NOMO-1 treated with dmso at 0.1 percent for 144 hours (cell line): ENCODE measurements at regions not wholly inside any gene's neighbourhood (a gene's known extent, or its start where the extent isn't known, plus 50 kb on each side); places are given as distances from the start of the nearest gene placed in this dataset.

ENCODE experiments used
- DNase-seq: peaks from one replicate; lab custom pipeline; 2025; ENCODE audit not compliant: unreplicated experiment; lab: John Stamatoyannopoulos, UW

DNA sequence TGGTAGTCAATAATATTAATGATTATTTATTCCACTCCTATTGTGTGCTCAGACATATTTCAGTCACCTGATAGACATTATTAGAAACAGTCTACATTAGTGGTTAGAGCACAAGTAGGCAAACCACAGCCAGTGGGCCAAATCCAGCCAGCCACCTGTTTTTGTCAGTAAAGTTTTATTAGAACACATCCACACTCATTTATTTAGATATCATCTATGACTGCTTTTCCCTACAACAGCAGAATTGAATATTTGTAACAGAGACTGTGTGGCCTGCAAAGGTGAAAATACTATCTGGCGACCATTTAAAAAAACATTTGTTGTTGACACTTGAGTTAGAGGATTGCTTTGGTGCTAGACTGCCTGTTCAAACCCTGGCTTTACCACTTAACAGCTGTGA, 220.0 kb upstream of the ZFP64 start:
- DNase-seq: no peak

DNA sequence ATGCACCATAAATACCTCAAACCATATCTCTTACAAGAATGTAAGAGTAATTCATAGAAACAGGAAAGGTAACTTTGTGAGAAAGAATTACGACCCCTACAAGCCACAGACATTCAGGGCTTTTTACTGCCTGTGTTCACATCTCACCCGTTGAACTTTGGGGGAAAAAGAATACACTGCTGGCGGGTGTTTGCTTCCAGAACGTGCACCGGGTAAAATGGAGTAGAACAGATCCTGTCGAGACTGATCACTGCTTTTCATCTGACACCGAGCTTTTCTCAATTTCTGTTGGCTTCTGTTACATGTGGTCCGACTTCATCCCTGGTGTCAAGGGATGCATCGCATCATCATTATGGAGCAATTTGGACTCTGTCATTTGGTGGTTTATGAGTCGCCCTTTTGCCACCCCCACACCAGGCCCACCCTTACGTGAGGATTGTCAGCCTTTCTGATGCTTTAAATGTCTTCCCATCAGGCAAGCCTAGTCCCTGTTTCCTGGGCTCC, 219.2 kb upstream of the ZFP64 start:
- DNase-seq: no peak

DNA sequence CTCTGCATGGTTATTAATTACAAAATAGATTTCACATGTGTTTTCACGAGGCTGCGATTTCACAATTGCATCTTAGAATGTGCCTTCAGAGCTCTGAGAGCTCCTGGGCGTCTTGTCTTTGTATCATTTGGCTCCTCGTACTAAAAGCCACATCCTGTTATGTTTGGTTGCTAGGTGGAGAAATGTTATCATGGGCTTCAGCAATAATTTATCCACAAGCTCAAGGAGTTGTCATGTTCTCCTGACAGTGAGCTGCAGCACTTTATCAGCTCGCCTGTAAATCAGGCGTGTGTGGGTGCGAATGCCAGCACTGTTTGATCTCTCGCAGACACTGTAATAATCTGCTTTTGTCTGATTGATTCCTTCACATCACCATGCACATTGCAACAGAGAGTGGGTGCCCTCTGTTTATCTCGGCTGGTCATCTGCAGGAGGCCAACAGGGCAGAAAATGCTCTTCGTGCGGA, 218.6 kb upstream of the ZFP64 start:
- DNase-seq: peak; percentile 73

DNA sequence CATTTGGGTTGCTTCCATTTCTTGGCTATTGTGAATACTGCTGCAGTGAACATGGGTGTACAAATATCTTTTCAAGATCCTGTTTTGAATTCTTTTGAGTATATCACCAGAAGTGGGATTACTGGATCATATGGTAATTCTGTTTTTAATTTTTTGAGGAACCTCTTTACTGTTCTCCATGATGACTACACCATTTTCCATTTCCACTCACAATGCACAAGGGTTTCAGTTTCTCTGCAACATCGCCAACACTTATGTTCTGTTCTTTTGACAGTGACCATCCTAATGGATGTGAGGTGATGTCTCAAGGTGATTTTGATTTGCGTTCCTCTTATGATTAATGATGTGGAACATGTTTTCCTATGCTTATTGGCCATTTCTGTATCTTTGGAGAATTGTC, 214.4 kb upstream of the ZFP64 start:
- DNase-seq: no peak

DNA sequence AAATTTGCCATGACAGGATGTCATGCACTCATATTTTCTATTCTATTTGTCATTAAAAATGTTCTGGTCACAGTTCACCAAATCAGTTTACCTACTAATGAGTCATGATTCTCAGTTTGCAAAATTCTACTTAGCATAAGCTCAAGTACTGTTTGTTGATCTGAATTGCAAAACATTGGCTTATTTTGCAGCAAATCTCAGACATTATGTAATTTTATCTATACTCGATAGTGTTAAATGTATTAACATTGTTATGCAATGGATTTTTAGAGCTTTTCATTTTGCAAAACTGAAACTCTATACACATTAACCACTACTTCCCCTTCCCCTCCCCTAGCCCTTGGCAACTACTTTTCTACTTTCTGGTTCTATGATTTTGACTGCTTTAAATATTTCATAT, 213.8 kb upstream of the ZFP64 start:
- DNase-seq: peak; percentile 74

DNA sequence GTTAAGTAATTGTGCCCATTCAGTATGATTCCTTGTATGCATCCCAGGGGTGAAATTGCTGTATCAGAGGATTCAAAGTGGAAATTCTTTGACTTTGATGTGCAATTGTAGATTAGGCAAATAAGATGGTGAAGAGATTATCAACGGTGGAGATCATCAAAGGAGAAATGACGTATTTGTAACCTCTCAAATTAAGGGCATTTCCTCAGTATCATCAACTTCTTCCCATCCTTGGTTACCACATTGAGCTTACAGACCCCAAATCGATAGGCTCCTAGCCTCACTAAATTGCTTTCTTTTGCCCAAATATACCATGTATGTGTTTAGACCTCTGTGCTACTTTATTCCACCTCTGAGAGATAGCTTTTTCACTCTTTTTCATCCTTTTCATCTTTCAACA, 213.1 kb upstream of the ZFP64 start:
- no peak for DNase-seq

DNA sequence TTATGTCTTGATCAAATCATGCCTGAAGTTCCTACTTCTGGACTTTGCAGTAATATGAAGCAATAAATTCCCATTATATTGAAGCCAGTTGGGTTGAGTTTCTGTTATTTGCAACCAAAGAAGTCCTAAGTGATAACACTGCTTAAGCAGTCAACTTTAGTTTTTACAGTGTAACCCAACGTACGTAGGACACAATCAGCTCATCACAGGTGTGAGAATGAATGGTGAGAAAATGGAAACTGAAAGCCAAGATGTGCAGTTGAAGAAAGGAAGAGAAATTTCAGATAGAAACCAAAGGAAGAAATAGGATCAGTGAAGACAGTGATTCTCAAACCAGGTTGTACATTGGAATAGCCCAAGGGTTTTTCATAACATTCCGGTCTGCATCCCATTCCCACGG, 211.4 kb upstream of the ZFP64 start:
- DNase-seq: no peak

DNA sequence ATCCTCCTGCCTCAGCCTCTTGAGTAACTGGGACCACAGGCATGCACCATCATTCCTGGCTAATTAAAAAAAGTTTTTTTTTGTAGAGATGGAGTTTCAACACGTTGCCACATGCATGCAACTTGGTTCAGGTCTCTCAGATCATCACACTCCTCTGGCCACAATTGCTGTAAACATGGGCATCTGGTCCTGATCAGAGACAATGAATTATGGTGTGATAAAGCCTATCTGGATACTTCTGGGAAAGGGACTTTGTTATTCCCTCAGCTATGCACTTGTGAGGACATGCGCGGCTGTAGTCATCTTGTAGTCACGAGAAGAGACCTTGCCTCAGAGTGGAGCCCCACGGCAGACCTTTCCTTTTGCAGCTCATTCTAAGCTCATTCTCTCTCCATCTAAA, 210.9 kb upstream of the ZFP64 start:
- DNase-seq: no peak

DNA sequence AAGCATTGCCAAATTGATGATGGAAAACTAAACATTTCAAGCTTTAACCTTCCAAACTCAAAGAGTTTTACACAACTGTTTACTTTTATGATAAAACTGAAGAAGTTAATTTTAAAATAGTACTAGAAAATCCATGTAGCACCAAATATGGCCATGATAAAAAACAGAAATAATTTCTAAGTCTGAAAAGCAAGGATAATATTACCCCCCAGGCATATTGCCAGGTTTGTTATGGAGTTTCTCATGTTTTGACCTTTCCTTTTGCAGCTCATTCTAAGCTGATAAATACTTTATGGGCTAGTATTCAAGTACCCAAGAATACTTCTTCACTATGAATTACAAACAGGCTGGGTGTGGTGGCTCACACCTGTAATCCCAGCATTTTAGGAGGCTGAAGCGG, 209.9 kb upstream of the ZFP64 start:
- DNase-seq: no peak

DNA sequence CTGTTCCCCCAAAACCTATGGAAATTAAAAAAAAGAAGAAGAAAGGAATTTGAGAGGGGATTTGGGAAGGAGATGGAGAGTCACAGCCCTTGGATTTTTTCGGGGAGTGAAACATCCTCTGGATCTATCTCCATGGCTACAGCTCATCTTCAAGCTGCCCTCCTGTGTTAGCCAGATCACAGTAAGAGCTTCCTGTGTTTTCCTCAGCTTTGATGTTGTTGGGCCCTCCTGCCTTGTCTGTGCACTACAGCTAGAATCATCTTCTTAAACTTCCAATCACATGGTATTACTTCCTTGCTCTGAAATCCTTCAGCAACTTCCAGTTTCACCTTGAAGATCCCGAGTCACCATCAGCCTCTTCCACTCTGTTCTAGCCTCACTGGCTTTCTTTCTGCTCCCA, 207.8 kb upstream of the ZFP64 start:
- DNase-seq: no peak

DNA sequence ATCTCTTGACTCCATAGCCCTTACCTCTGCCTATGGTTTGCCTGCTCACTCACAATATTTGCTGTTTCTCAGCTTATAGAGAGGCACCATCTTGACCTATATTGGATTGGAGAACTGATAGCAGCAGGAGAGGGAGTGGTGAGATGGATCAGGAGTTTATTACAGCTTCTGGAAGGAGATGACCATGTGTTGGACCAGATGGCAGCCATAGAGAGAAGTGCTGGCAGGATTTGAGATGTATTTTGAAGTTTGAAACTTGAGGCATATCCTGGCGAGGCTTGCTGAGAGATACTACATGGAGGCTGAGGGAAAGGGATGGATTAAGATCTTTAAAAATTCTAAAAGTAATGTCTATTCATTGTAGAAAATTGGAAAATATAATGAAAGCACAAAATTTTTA, 198.0 kb upstream of the ZFP64 start:
- no peak for DNase-seq

DNA sequence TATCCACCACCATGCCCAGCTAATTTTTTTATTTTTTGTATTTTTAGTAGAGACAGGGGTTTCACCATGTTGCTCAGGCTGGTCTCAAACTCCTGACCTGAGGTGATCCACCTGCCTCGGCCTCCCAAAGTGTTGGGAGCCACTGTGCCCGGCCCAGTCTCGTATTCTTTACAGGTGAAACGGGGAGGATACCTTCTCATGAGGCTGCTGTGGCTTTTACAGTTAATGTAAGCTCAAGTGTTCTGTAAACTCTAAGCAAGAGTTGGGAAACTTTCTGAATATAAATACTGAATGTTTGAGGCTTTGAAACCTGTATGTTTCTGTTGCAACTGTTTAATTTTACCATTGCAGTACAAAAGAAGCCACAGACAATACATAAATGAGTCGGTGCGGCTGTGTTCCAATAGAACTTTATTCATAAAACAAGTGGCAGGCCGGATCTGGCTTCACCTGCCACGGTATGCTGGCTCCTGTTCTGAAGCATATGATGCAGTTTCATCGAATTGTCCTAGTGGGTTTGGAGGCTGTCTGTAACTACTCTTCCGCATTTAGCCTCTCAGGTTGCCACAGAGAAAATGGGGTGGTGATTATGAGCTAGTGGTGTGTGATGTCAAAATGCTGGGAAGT, 192.5 kb upstream of the ZFP64 start:
- no peak for DNase-seq

DNA sequence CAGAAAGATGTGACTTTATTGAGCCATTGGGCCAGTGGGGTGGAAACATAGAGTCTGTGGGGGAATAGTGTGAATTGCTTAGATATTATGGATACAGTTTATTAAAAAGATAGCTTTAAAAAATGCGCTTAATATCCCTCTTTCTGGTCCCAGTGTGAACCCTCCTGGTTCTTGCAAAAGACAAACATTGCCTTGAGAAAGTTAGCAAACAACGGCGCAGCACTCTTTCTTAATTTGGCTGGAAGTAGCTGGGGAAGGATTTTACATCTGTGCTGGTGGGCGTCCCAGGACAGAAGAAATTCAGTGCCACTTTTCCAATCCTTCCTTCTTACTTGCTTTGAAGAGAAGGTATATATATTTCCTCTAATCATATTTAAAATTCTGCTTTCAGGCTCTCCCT, 191.4 kb upstream of the ZFP64 start:
- DNase-seq: no peak

DNA sequence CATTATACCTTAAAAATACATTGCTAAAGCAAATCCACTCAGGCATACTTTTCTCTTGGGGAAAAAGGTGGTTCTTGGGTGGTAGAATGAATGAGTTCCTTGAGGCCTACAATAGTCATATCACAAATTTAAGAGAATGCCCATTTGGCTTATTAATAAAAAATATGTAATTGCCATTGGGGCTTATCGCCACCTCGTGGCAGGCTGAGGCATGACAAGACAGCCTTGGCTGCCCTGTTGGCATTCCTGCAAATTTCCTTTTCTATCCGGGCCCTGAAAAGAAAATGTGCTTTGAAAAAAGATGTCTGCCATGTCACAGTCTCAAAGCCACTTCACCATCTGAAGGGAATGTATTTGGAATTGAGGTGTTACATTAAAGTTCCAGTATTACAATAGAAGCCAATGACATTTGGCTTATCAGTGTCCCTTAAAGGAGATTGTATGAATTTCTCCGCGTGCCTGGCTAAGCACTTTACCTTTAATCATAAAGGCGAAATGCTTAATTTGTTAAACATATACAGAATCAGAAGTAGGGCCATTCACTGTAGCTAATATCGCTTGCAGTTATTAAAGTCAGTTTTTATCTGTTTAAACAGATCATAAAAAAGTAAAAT, 188.3 kb upstream of the ZFP64 start:
- DNase-seq: no peak

DNA sequence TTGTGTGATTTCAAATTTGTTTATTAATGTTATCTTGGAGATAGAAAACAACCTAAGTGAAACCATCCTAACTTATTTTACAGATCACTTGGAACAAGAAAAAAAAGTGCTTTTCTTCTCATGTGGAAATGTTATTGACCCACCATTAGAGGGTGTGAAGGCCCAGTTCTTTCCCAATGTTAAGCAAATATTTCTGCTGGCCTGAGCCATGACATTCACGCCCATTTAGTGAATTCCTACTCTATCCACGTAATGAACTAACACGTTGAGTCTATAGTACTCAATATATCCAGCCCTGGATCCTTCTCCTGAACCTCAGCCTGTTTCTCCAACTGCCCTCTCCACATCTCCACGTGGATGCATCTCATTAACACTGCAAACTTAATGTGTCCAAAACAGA, 180.6 kb upstream of the ZFP64 start:
- DNase-seq: no peak

DNA sequence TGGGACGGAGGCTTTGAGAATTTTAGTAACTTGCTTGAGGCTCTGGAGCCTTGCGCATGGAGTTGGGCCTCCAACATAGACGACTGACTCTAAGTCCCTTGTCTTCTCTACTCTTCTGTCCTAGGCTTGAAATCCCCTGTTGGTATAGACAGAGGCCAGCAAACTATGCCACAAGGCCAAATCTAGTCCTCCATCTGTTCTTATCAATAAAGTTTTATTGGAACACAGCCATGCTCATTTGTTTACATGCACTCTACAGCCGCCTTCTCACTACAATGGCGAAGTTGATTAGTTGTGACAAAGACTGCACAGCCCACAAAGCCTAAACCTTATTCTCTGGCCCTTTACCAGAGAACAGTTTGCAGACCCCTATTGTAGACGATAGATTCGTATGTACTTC, 174.1 kb upstream of the ZFP64 start:
- no peak for DNase-seq

DNA sequence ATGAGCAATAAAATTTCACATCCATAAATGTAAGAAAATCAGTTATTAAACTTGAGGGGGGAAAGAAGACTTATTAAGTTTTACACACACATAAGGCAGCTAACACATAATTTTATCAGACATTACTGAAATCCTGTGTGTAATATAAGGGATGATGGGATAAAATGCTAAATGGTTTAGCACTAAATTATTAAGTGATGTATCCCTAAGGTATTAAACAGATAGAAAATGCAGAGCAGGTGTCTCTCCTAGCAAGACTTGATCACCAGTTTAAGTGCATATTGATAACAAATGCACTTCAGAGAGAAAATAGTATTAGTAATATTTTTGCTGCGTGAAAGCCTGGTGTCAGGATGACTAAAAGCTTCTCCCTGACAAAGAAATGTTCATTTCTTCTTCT, 172.8 kb upstream of the ZFP64 start:
- DNase-seq: no peak

DNA sequence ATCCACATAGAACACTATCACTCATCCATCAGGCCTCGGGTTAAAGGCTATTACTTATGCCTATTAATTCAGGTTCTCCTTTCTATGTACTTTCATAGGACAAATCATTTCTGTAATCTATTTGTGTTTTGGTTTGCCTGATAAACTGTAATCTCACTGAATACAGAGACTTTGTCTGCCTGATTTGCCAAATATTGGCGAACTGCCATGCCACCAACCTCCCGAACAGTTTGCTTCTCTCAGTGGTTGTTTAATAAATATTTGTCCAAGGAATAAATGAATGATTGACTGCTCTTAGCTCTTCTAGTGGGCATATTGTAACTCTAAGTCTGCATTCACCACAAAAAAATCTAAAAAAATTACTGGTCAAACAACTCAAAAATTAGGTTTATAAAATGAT, 170.1 kb upstream of the ZFP64 start:
- DNase-seq: no peak

DNA sequence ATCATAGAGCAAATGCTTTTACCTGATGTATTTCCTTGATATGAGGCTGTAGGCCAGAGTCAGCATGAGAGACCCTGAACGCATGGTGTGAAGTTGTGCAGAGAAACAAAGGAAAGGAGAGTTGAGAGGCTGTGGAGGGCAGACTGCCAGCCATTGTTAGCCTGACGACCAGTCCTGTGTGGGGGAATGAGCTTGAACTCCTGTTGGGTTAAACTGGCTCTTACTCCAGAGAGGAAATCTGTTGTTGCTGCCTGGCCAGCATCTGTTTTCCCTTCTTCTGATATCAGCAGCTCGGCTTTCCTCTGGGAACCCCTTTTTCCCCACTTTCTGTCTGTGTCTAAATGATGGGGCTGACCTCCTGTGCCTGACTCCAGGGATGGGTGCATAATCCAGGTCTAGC, 158.2 kb upstream of the ZFP64 start:
- no peak for DNase-seq

DNA sequence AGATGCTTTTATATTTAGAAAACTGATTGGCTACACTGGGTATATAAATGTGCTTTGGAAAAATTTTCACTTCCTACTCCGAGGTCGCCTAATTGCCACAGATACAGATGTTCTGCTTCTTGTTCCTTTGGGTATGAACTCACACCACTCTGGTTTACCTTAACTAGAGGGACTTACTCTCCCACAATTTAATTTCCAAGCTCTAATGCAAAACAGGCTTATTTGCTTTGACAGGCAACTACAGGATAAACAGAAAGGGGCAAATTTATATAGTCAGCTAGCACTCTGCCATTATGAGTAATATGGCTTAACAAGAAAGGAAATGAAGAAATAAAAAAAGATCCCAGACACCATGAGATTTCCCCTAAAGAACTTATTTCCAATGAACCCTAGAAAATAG, 156.9 kb upstream of the ZFP64 start:
- DNase-seq: no peak

DNA sequence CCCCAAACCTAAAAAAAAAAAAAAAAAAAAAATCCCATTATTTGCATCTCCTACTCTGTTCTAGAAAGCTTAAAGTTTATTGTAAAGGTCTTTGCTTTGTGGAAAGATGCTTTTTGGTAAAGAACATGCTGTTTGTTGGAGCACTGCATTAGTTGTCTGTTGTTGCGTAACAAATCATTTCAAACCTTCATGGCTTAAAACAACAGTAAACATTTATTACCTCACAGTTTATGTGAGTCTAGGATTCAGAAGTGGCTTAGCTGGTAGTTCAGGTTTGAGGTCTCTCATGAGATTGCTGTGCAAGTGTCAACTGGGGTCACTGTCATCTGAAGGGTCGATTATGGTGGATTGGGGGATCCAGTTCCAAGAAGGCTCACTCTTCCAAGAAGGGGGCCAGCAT, 155.2 kb upstream of the ZFP64 start:
- no peak for DNase-seq

DNA sequence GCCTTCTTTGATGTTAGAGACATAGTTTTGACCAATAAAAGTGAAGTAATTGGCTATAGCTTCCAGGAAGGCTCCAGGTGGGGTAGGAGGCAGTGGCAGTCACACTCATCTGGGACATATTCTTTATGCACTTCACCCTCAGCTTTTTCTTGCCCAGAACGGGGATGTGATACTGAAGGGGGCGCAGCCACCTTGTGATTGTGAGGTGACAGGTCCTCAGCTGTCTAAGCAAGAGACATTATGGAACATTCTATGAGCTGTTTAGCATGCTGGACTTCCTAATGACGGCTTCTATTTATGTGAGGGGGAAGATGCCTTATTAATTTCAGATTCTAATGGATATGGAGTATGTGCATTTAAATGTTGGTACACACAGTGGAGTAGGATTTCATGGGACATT, 151.3 kb upstream of the ZFP64 start:
- no peak for DNase-seq

DNA sequence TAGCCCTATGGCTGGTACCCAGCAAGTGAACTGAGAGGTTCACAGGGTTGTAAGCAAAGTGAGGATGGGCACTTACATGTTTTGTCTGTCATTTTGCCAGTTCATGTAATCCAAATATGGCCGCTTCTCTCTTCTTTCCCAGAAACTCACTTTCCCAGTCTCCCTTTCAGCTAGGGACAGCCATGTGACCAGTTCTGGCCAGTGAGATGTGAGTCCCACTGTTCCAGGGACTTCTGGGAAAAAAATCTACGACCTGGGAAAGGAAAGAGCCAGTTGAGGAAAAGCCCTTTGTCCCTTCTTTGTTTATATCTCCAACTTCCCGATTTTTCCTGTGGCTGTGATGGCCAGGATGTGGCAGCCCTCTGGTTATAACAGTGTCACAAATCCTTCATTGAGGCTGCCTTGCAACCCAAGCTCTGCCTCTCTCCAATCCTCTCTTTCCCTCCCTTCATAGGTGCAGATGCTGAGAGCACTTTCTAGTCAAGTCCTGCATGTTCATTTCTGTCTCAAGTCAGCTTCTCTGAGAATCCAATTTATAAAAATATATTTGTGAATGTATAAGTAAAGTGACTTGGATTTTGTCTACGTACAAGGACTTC, 148.6 kb upstream of the ZFP64 start:
- no peak for DNase-seq
